ENCODE measurements at regions not wholly inside any gene's neighbourhood (a gene's known extent, or its start where the extent isn't known, plus 50 kb on each side); places are given as distances from the start of the nearest gene placed in this dataset.

DNA sequence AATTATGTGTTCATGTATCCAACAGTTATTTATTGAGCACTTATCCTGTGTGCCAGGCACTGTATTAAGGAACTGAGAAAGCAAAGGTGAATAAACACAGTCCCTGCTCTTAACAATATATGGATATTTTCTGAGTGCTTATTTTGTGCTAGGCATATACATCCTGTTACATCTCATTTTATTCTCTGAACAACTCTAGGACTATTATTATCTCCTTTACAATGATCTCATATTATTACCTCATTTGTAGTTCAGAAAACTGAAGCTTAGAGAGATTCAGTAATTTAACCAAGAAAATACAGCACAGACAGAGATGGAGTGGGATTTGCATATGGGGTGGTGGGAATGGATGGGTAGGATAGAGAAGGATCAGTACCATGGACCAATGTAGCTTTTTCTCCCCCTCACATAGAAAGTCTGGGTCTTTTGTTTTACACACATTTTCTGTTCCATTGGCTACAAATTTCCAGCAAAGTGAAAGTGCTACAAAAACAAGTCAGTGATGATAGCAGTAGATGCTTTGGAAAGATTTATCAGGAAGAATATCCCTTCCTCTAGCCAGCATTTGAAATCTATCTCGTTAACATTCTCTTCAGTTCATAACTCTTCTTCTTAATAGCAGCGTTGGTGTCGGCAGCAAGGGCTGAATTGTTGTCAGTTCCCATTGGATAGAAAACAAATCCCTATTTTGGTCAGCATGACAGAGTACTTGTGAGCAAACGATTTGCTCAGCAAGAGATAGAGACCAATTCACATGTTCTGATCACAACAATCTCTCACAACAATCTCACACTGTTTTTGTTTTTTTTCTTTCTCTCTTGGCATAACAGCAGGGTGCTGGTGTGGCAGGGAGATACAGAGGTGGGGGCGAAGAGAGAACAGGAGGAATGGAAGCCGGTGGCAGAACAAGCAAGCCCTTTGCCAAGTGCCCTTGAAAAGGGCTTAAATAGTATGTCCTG, 102.2 kb upstream of the KCTD1 start:
- Histone ChIP-seq H3K36me3 (ENCODE audit: insufficient read depth, low read length) (no peaks in the 10 kb centered on the region), H2AFZ (ENCODE audit: low read length, unreplicated experiment) (no peak overlapping the region), H3K4me3 (ENCODE audit: low read depth, low read length) (no peak overlapping the region), H3K27ac (ENCODE audit: low read depth, low read length) (no peak overlapping the region), H3K4me1 (ENCODE audit: control insufficient read depth, insufficient read depth, low read length, unreplicated experiment) (no peaks in the 10 kb centered on the region), H3K27me3 (ENCODE audit: insufficient read depth, low read length) (peaks cover 75% of the 10 kb centered on the region), H3K79me2 (ENCODE audit: control insufficient read depth, insufficient read depth, low read length, unreplicated experiment) (no peaks in the 10 kb centered on the region)

DNA sequence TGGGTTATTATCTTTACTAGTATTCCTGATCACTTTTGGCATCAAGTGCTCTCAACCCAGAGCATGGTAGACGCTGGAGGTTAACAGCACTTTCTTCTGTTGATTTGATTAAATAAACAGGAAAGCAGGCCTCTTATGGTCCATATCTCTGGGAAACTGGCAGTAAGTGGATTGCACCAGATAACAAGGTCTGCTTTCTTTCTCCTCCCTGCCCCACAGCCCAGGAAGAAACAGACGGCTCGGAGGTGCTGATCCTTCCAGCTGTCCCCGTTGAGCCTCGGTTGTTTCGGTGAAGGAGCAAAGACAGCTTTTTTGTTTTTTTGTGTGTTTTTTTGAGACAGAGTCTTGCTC, 100.8 kb upstream of the KCTD1 start:
- H3K27ac ChIP-seq (ENCODE audit: low read depth, low read length), result no peak overlapping the region
- no peaks in the 10 kb centered on the region for H3K36me3 ChIP-seq (ENCODE audit: insufficient read depth, low read length)
- peaks cover 70% of the 10 kb centered on the region for H3K27me3 ChIP-seq (ENCODE audit: insufficient read depth, low read length)
- no peaks in the 10 kb centered on the region for H3K79me2 ChIP-seq (ENCODE audit: control insufficient read depth, insufficient read depth, low read length, unreplicated experiment)
- H3K4me3 ChIP-seq (ENCODE audit: low read depth, low read length), result no peak overlapping the region
- H2AFZ ChIP-seq (ENCODE audit: low read length, unreplicated experiment), result no peak overlapping the region
- no peaks in the 10 kb centered on the region for H3K4me1 ChIP-seq (ENCODE audit: control insufficient read depth, insufficient read depth, low read length, unreplicated experiment)

DNA sequence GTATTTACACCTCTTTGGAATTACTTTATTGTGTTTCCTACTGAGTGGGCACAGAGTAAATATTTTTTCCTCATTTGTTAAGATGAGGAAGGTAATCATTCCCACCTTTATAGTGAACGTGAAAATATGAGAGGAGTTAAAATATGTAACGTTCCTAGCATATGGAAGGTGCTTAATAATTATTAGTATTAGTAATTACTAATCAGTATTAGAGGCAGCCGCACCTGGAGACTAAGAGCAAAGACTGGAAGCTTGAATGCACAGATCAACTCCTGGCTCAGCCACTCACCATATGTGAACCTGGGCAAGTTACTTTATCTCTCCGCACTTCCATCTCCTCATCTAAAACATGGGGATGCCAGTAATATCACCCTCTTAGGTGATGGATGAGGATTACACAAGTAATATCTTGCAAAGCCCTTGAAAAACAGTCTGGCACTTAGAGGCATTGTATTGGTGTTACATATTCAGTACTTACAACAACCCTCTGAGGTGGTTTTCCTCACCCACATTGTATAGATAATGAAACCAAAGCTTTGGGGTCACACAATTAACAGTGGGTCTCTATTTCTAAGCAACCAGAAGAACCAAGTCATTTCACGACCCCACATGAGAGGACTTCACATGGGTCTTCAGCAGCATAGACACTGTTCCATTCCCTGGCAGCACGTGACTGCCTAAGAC, 100.3 kb upstream of the KCTD1 start:
- H3K4me3 ChIP-seq (ENCODE audit: low read depth, low read length), result no peak overlapping the region
- H2AFZ ChIP-seq (ENCODE audit: low read length, unreplicated experiment), result no peak overlapping the region
- H3K27ac ChIP-seq (ENCODE audit: low read depth, low read length), result no peak overlapping the region
- no peaks in the 10 kb centered on the region for H3K79me2 ChIP-seq (ENCODE audit: control insufficient read depth, insufficient read depth, low read length, unreplicated experiment)
- no peaks in the 10 kb centered on the region for H3K4me1 ChIP-seq (ENCODE audit: control insufficient read depth, insufficient read depth, low read length, unreplicated experiment)
- H3K27me3 ChIP-seq (ENCODE audit: insufficient read depth, low read length), result peaks cover 68% of the 10 kb centered on the region
- H3K36me3 ChIP-seq (ENCODE audit: insufficient read depth, low read length), result no peaks in the 10 kb centered on the region

DNA sequence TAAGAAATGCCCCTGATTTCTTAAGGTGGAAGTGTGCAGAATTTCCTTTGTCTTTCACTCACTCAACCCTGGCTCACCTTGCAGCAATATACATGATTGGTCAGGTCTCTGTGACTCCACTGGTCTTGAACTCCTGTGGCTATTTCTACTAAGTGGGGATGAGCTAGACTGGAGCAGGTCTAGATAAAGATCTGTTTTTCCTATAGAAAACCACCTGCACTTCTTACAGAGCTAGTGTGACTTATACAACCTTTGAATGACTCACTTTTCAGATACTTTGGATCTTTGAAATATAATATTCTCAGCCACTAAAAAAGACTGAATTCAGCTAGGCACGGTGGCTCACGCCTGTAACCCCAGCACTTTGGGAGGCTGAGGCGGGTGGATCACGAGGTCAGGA, 98.5 kb upstream of the KCTD1 start:
- no peak overlapping the region for H3K27ac ChIP-seq (ENCODE audit: low read depth, low read length)

DNA sequence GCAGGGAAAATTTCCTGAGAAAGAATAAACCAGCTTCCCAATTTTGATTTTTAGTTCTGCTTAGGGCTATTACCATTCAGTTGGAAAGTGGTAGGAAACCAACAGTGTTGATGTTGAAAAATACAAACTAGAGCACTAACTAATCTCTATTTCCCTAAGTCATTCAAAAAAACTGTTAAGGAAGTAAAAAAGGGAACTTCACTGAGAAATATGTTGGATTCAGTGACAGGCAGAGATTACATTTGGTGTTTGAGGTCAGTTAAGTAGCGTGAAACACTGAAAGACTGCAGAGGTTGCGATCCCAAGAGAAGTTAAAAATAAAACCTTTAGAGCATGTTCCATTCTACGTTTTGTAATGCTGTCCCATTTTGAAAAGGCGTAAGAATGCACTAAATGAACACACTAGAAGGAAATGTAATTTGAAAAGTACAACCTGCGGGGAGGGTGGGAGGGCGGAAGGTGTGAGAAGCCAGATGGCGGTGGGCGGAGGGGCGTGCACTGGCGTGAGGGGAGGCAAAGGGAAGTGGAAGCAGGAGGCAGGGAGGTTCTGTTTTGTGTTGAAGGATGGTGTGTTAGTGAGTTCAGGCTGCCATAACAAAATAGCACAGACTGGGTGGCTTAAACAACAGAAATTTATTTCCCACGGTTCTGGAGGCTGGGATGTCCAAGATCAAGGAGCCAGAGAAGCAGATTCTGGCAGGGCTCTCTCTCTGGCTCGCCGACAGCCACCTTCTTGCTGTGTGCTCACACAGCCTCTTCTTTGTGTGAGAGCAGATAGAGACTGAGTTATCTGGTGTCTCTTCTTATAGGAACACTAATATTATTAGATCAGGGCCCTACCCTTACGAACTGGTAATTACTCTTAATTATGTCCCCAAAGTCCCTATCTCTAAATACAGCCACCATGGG, 94.3 kb upstream of the KCTD1 start:
- no peak overlapping the region for H3K27ac ChIP-seq (ENCODE audit: low read depth, low read length)
- H3K4me1 ChIP-seq (ENCODE audit: control insufficient read depth, insufficient read depth, low read length, unreplicated experiment), result no peaks in the 10 kb centered on the region
- H3K27me3 ChIP-seq (ENCODE audit: insufficient read depth, low read length), result peaks cover 74% of the 10 kb centered on the region
- H2AFZ ChIP-seq (ENCODE audit: low read length, unreplicated experiment), result no peak overlapping the region
- no peaks in the 10 kb centered on the region for H3K36me3 ChIP-seq (ENCODE audit: insufficient read depth, low read length)
- H3K79me2 ChIP-seq (ENCODE audit: control insufficient read depth, insufficient read depth, low read length, unreplicated experiment), result no peaks in the 10 kb centered on the region
- no peak overlapping the region for H3K4me3 ChIP-seq (ENCODE audit: low read depth, low read length)

More for the DNA sequence above, 98.5 kb upstream of the KCTD1 start:
- no peaks in the 10 kb centered on the region for H3K36me3 ChIP-seq (ENCODE audit: insufficient read depth, low read length)
- H3K4me3 ChIP-seq (ENCODE audit: low read depth, low read length), result no peak overlapping the region
- H3K4me1 ChIP-seq (ENCODE audit: control insufficient read depth, insufficient read depth, low read length, unreplicated experiment), result no peaks in the 10 kb centered on the region
- no peaks in the 10 kb centered on the region for H3K79me2 ChIP-seq (ENCODE audit: control insufficient read depth, insufficient read depth, low read length, unreplicated experiment)
- no peak overlapping the region for H2AFZ ChIP-seq (ENCODE audit: low read length, unreplicated experiment)
- H3K27me3 ChIP-seq (ENCODE audit: insufficient read depth, low read length), result peaks cover 62% of the 10 kb centered on the region

DNA sequence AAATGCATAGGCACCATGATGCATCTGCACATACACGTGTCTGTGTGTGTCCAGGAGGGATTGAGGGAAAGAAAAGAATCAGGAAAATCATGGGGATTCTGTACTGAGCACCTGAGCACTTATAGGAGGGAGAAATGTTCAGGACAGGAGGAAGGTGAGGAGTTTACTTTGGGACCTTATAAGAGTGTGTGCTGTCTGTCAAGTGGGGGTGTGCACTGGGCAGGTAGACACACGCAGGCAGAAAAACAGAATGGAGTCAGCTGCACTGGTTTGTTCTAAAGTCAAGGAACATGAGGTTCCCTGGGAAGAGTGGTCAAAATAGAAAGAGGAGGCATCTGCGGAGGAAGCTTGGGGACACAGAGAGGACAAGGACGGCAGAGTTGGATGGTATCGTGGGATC, 92.2 kb upstream of the KCTD1 start:
- Histone ChIP-seq H3K27me3 (ENCODE audit: insufficient read depth, low read length) (peaks cover 77% of the 10 kb centered on the region), H3K27ac (ENCODE audit: low read depth, low read length) (no peak overlapping the region), H3K4me1 (ENCODE audit: control insufficient read depth, insufficient read depth, low read length, unreplicated experiment) (no peaks in the 10 kb centered on the region), H3K79me2 (ENCODE audit: control insufficient read depth, insufficient read depth, low read length, unreplicated experiment) (no peaks in the 10 kb centered on the region), H2AFZ (ENCODE audit: low read length, unreplicated experiment) (no peak overlapping the region), H3K4me3 (ENCODE audit: low read depth, low read length) (no peak overlapping the region), H3K36me3 (ENCODE audit: insufficient read depth, low read length) (no peaks in the 10 kb centered on the region)

DNA sequence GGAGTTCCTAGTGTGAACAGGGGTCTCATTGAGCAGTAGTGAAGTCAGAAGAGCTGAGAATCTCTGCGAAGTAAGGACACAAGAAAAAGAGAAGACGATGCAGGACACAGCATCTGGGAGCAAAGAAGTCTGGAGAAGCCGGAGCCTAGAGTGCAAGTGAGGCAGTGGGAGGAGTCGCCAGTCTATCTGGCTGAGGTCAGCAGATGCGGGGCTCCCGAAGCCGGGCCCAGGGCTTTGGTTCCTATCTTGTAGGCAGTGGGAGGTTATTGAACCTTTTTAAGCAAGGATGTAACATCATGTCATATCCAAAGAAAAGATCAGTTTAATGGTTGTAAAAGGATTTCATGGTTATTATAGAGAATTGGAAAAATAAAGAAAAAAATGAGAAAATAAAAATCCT, 90.8 kb upstream of the KCTD1 start:
- H3K27ac ChIP-seq (ENCODE audit: low read depth, low read length), result no peak overlapping the region
- no peak overlapping the region for H3K4me3 ChIP-seq (ENCODE audit: low read depth, low read length)
- no peak overlapping the region for H2AFZ ChIP-seq (ENCODE audit: low read length, unreplicated experiment)
- no peaks in the 10 kb centered on the region for H3K79me2 ChIP-seq (ENCODE audit: control insufficient read depth, insufficient read depth, low read length, unreplicated experiment)
- H3K36me3 ChIP-seq (ENCODE audit: insufficient read depth, low read length), result no peaks in the 10 kb centered on the region
- peaks cover 78% of the 10 kb centered on the region for H3K27me3 ChIP-seq (ENCODE audit: insufficient read depth, low read length)
- no peaks in the 10 kb centered on the region for H3K4me1 ChIP-seq (ENCODE audit: control insufficient read depth, insufficient read depth, low read length, unreplicated experiment)

DNA sequence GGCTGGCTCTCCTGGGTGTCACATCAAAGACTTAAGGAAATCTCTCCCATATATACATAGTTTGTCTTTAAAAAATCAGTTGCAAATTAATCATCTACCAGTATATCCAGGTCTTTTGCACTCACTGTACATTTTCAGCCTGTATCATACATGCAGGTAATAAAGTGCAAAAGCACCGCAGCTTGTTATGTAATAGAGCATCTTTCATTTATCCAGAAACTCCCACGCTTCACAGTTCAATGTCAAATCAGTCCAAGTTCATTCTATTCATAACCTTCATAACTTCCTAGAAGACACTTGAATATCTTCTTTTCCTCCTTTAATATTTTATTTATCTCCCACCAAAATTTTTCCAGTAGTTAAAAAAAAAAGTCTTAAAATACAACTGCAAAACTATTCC, 89.6 kb upstream of the KCTD1 start:
- peaks cover 82% of the 10 kb centered on the region for H3K27me3 ChIP-seq (ENCODE audit: insufficient read depth, low read length)
- no peaks in the 10 kb centered on the region for H3K36me3 ChIP-seq (ENCODE audit: insufficient read depth, low read length)
- H3K27ac ChIP-seq (ENCODE audit: low read depth, low read length), result no peak overlapping the region
- H2AFZ ChIP-seq (ENCODE audit: low read length, unreplicated experiment), result no peak overlapping the region
- H3K79me2 ChIP-seq (ENCODE audit: control insufficient read depth, insufficient read depth, low read length, unreplicated experiment), result no peaks in the 10 kb centered on the region
- no peak overlapping the region for H3K4me3 ChIP-seq (ENCODE audit: low read depth, low read length)
- no peaks in the 10 kb centered on the region for H3K4me1 ChIP-seq (ENCODE audit: control insufficient read depth, insufficient read depth, low read length, unreplicated experiment)

DNA sequence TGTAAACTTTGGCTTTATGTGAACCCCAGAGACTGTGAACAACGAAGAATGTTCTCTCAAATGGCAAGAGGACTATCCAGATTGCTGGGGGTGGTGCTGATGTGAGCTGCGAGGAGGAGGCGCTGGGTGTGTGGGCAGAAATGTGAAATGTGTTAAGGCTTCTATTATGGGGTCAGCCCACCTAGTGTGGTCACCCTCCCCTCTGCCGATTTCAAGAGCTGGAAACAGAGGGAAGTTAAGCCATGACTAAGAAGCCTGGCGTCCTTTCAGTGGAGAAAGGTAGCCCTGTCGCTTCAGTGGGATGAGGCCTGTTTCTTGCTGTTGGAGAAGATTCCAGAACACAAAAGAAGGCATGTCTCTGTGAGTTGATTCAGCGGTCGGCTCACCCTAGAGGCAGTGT, 89.0 kb upstream of the KCTD1 start:
- peaks cover 81% of the 10 kb centered on the region for H3K27me3 ChIP-seq (ENCODE audit: insufficient read depth, low read length)
- H3K4me3 ChIP-seq (ENCODE audit: low read depth, low read length), result no peak overlapping the region
- no peaks in the 10 kb centered on the region for H3K79me2 ChIP-seq (ENCODE audit: control insufficient read depth, insufficient read depth, low read length, unreplicated experiment)
- H3K4me1 ChIP-seq (ENCODE audit: control insufficient read depth, insufficient read depth, low read length, unreplicated experiment), result no peaks in the 10 kb centered on the region
- no peaks in the 10 kb centered on the region for H3K36me3 ChIP-seq (ENCODE audit: insufficient read depth, low read length)
- H2AFZ ChIP-seq (ENCODE audit: low read length, unreplicated experiment), result no peak overlapping the region
- H3K27ac ChIP-seq (ENCODE audit: low read depth, low read length), result no peak overlapping the region

DNA sequence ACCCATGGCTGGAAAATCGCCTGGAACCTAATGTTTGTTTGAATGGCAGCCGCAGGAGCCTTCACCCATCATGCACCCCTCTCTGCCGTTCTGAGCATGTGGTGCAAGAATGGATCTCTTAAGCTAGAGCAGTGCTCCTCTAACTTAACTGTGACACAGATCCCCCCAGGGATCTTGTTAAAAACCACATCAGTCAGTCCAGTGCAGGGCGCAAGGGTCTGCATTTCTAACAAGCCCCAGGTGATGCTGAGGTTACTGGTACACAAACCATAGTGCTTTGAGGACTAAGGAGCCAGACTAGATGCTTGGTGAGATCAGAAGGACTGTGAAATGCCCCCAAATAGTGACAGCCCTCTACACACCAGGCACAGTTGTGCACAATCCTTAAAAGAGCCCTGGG, 87.1 kb upstream of the KCTD1 start:
- H3K4me3 ChIP-seq (ENCODE audit: low read depth, low read length), result no peak overlapping the region
- no peaks in the 10 kb centered on the region for H3K4me1 ChIP-seq (ENCODE audit: control insufficient read depth, insufficient read depth, low read length, unreplicated experiment)
- H3K27ac ChIP-seq (ENCODE audit: low read depth, low read length), result no peak overlapping the region
- H3K79me2 ChIP-seq (ENCODE audit: control insufficient read depth, insufficient read depth, low read length, unreplicated experiment), result no peaks in the 10 kb centered on the region
- no peak overlapping the region for H2AFZ ChIP-seq (ENCODE audit: low read length, unreplicated experiment)
- H3K27me3 ChIP-seq (ENCODE audit: insufficient read depth, low read length), result peaks cover 67% of the 10 kb centered on the region
- H3K36me3 ChIP-seq (ENCODE audit: insufficient read depth, low read length), result no peaks in the 10 kb centered on the region

Measured in ACC112 (cell line).